Esophagus squamous epithelium (tissue), 4 donors: ENCODE measurements at regions not wholly inside any gene's neighbourhood (a gene's known extent, or its start where the extent isn't known, plus 50 kb on each side); places are given as distances from the start of the nearest gene placed in this dataset.

Experiments used
- POLR2A ChIP-seq, 4 donors: fragments of 450-650 bp; IDR thresholded peaks; one replicate each; pipeline ENCODE4 v1.6.1; 2017; ENCODE audit warnings: antibody characterized with exemption in 4 of 4, mild to moderate bottlenecking in 4 of 4, moderate library complexity in 3 of 4
- TF ChIP-seq, protein P1 (sequence below), 6 experiments: fragments of 450-650 bp in 4 of 6; fragments of 200-600 bp in 2 of 6; sonication (generic) in 2 of 6; IDR thresholded peaks; one replicate each; pipeline ENCODE4 v1.5.1; 2016 to 2019; ENCODE audit warnings: antibody characterized with exemption in 6 of 6, mild to moderate bottlenecking in 4 of 6, moderate library complexity in 4 of 6

- TF ChIP-seq, protein P1, sequence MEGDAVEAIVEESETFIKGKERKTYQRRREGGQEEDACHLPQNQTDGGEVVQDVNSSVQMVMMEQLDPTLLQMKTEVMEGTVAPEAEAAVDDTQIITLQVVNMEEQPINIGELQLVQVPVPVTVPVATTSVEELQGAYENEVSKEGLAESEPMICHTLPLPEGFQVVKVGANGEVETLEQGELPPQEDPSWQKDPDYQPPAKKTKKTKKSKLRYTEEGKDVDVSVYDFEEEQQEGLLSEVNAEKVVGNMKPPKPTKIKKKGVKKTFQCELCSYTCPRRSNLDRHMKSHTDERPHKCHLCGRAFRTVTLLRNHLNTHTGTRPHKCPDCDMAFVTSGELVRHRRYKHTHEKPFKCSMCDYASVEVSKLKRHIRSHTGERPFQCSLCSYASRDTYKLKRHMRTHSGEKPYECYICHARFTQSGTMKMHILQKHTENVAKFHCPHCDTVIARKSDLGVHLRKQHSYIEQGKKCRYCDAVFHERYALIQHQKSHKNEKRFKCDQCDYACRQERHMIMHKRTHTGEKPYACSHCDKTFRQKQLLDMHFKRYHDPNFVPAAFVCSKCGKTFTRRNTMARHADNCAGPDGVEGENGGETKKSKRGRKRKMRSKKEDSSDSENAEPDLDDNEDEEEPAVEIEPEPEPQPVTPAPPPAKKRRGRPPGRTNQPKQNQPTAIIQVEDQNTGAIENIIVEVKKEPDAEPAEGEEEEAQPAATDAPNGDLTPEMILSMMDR (IDR thresholded peaks at IDR 0.05): no peak
- TF ChIP-seq POLR2A (IDR thresholded peaks at IDR 0.05): no peak
Observed at GRCh38 chr3:124234852-124235252, 242.9 kb upstream of the ROPN1 start.
